ENCODE measurements at regions not wholly inside any gene's neighbourhood (a gene's known extent, or its start where the extent isn't known, plus 50 kb on each side); places are given as distances from the start of the nearest gene placed in this dataset.

DNA sequence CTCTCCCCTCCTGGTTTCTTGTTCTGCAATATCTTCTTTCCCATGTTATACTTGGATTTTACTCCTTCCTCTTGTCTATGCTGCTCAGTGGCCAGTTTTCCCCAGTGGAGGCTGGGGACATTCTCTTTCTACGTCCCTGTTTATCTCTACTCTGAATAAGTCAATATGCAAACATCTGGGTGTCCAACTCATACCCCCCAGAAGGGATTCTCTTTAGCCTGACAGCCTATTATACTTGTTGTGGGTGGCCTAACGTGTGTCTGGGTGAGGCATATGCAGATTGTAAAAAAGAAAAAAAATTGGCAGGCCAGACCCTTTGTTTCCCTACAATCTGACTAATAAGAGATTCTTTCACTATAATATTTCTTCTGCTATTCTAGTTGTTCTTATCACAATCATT lies 134.2 kb upstream of the MAF start:
- ChIA-PET POLR2A (no interaction called here), CTCF (no interaction called here)
- no peak overlapping the region for H3K4me3 ChIP-seq (ENCODE audit: low read depth, low read length)
- DNase-seq (ENCODE audit: low read depth, low spot score) = no peak
- TF ChIP-seq CTCF (IDR thresholded peaks at IDR 0.05; ENCODE audit: insufficient read depth, low read length, missing control alignments) = no peak

DNA sequence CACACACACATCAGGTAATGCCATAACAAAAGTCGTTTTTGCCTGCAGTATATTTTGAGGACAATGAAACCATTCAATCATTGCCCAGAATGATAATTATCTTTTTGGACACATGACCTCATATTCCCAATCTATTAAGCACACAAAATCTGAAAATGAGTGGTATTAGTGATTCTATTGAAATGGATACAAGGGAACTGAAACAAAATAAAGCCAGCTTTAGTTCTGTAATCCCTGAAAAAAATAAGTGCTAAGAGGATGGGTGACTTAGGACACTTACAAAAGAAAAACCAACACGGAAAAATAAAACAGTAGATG lies 128.3 kb upstream of the MAF start:
- DNase-seq (ENCODE audit: low read depth, low spot score) = no peak
- H3K4me3 ChIP-seq (ENCODE audit: low read depth, low read length) = no peak overlapping the region
- ChIA-PET CTCF (no interaction called here), POLR2A (no interaction called here)
- TF ChIP-seq CTCF (IDR thresholded peaks at IDR 0.05; ENCODE audit: insufficient read depth, low read length, missing control alignments) = no peak

DNA sequence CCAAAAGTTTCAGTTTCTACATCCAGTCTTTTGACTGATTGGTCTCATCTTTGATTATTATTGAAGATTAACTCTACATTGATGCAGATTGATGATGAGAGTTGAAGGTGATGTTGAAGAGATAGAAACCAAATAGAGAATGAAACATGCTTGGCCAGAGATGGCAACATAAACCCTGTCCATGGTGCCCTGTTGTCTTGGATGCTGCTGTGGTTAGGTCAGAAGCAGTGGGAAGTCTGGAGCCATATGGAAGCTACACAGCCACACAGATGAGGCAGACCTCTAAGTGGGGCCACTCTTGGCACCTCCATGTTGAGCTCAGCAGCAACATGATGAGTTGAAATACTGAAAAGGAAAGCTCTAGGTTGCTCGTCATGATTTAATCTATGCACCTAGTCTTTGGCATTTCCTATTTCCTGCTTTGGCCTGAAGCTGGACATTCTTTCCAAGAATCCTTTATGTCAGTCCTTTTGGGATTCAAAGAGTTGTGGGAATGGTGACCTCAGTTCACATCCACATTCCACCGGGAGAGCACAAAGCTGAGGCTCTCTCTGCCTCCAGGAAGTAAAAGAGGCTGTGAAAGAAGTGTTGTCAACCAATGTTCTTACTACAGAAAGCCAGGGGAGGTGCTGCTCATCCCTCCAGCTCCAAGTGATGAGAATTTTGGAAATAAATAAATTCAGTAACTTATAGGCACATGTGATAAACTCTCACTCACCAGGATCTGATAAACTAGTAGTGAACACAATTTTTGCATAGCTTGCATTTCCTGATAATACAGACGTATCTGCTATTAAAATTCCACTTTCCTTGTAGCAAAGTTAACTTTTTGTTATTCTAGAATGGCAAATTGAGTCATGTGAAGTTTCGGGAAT lies 127.7 kb upstream of the MAF start:
- CTCF ChIA-PET = no interaction called here
- H3K4me3 ChIP-seq (ENCODE audit: low read depth, low read length) = no peak overlapping the region
- no peak for DNase-seq (ENCODE audit: low read depth, low spot score)
- no peak for TF ChIP-seq CTCF (IDR thresholded peaks at IDR 0.05; ENCODE audit: insufficient read depth, low read length, missing control alignments)
- POLR2A ChIA-PET = no interaction called here

- TF ChIP-seq CTCF (IDR thresholded peaks at IDR 0.05; ENCODE audit: insufficient read depth, low read length, missing control alignments) = no peak
- DNase-seq (ENCODE audit: low read depth, low spot score) = no peak
- no peak overlapping the region for H3K4me3 ChIP-seq (ENCODE audit: low read depth, low read length)
- CTCF ChIA-PET = no interaction called here
- POLR2A ChIA-PET = no interaction called here
These were observed 126.4 kb upstream of the MAF start for GRCh38 chr16:79726902-79727301.

DNA sequence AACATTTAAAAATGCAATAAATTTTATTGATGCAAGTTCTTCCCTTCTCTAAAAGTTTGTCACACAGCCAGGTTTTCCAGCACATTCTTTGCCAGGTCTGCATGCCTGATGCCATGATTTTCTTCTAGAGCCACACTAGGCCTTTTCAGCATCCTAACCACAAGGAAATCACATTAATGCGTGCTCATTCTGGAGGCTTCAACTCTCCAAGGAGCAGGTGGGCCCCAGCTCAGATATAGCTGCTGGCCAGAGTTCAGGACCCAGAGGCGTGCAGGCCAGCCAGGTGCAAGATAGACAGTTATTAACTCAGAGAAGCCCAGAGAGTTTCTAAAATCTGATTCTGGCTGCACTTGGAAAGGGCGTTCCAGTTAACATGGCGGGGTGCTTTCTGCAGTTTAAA lies 124.5 kb upstream of the MAF start:
- no peak overlapping the region for H3K4me3 ChIP-seq (ENCODE audit: low read depth, low read length)
- no peak for TF ChIP-seq CTCF (IDR thresholded peaks at IDR 0.05; ENCODE audit: insufficient read depth, low read length, missing control alignments)
- ChIA-PET POLR2A (no interaction called here), CTCF (no interaction called here)
- DNase-seq (ENCODE audit: low read depth, low spot score) = no peak

DNA sequence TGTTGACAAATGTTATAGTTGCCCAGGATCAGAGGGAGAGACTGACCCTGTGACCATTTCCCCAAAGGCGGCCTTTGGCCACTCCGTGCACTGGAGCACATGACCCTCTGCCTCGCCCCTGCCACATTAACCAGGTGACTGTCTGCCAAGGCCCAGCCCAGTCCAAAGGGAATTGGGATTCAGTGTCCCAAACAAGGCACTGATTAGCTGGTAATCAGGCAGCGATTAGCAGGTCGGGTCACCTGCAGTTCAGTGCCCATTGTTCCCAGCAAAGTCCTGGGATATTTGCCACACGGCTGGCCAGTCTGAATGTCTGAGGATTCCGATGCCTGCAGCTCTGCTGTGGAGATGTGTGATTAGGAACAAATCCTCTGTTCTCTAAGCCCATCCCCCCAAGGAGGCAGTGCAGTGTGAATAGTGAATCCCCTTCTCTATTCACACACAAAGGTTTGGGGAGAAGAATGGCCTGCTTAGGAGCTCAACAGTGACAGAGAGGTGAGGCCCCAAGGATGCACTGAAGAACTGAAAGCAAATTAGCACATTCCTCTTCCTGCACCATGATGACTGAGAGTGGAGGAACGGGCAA lies 123.1 kb upstream of the MAF start:
- POLR2A ChIA-PET = no interaction called here
- DNase-seq (ENCODE audit: low read depth, low spot score) = no peak
- CTCF ChIA-PET = no interaction called here
- no peak for TF ChIP-seq CTCF (IDR thresholded peaks at IDR 0.05; ENCODE audit: insufficient read depth, low read length, missing control alignments)
- H3K4me3 ChIP-seq (ENCODE audit: low read depth, low read length) = no peak overlapping the region

Data from AG04449 (cell line).